GM23248 (cell line): ENCODE measurements at regions not wholly inside any gene's neighbourhood (a gene's known extent, or its start where the extent isn't known, plus 50 kb on each side); places are given as distances from the start of the nearest gene placed in this dataset.
"Not testable (repeated sequence)": the region's sequence is repeated elsewhere in the genome, so short reads cannot be mapped to it uniquely, and the experiment has no call there.

ENCODE experiments used
- EZH2 ChIP-seq: fragments of 200-600 bp; sonication (generic); IDR thresholded peaks from 2 replicates; pipeline ENCODE4 v1.6.1; 2018; ENCODE audit warnings: antibody characterized with exemption, mild to moderate bottlenecking; ENCODE audit not compliant: insufficient read depth, poor library complexity, severe bottlenecking
- EZH2phosphoT487 ChIP-seq: fragments of 200-600 bp; sonication (generic); IDR thresholded peaks from 2 replicates; pipeline ENCODE4 v1.6.1; 2018; ENCODE audit warnings: antibody characterized with exemption, moderate library complexity, mild to moderate bottlenecking, low read depth; ENCODE audit not compliant: insufficient read depth

DNA sequence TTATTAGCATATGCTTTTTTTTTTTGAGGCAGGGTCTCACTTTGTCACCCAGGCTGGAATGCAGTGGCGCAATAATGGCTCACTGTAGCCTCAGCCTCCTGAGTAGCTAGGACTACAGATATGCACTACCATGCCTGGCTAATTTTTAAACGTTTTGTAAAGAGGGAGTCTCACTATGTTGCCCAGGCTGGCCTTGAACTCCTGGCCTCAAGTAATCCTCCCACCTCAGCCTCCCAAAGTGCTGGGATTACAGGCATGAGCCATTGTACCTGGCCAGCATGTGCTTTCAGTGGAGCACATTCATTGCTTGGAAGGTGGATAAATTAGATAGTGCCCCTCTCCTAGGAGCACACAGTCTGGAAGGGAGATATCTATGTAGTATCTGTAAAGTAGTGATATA lies 243.7 kb upstream of the PLPP4 start:
- TF ChIP-seq EZH2, EZH2phosphoT487: not testable (repeated sequence)
